NCI-H748 (cell line): ENCODE measurements at regions not wholly inside any gene's neighbourhood (a gene's known extent, or its start where the extent isn't known, plus 50 kb on each side); places are given as distances from the start of the nearest gene placed in this dataset.
"Not testable (repeated sequence)": the region's sequence is repeated elsewhere in the genome, so short reads cannot be mapped to it uniquely, and the experiment has no call there.

Experiments used
- DNase-seq: peaks from one replicate; lab custom pipeline; 2025; ENCODE audit not compliant: unreplicated experiment; lab: John Stamatoyannopoulos, UW

GRCh38 chr3:144566320-144566719 is 594.7 kb downstream of the DIPK2A start:
- DNase-seq = no peak

GRCh38 chr3:144569651-144570050 is 598.0 kb downstream of the DIPK2A start:
- DNase-seq = no peak

GRCh38 chr3:144583871-144584270 is 612.2 kb downstream of the DIPK2A start:
- DNase-seq = no peak

DNA sequence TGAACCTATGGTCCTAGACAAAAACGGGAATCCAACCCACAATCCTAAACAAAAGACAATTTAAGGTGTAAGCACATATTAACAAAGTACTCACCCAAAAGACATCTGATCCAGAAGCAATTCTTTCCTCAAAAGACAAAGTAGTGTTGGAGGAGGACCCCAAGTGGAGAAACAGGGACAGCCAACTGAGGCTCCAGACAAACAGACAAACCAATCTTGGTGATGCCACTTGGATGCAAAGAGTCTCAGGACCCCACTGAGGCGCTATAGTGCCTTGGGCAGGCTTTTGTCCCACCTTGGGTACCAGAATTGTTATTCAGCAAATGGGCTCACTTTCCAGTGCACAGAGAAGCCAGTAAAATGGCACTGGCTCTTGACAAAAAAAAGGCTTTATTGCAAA is 613.8 kb downstream of the DIPK2A start:
- no peak for DNase-seq

GRCh38 chr3:144585953-144586352 is 614.3 kb downstream of the DIPK2A start:
- no peak for DNase-seq

DNA sequence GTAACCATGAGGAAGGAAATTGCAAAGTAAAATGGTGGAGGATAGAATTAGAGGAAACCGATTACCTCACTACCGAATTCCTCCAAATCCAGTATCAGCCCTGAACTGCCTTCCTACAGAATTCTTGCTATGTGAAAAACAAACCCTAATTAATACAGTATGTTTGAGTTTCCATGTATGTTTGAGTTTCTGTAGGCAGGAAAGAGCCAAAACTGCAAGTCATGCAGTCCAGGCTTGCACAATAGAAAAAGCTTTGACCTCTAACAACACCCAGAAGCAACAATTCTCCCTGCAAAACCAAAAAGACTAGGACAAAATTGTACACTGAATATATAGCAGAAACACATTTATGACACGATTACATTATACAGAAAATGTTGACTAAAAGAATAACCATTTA is 614.8 kb downstream of the DIPK2A start:
- DNase-seq = no peak

DNA sequence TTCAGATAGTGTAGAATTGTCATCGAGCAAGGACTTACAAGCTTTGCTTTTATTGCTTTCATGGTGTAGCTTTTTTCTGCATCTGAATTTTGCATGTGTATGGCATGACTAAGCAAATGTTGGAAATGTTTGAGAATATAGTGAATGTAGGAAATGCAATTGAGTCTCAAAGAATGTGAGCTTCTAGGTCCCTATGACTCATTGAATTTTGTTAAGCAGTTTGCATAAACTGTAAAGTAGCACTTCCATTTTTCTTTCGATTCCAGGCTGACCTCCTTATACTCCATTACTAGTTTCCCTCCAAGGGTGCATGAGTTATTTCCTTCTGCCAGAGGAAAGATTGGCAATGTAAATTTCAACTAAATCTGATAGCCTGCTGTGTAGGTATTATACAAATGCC is 619.2 kb downstream of the DIPK2A start:
- no peak for DNase-seq

DNA sequence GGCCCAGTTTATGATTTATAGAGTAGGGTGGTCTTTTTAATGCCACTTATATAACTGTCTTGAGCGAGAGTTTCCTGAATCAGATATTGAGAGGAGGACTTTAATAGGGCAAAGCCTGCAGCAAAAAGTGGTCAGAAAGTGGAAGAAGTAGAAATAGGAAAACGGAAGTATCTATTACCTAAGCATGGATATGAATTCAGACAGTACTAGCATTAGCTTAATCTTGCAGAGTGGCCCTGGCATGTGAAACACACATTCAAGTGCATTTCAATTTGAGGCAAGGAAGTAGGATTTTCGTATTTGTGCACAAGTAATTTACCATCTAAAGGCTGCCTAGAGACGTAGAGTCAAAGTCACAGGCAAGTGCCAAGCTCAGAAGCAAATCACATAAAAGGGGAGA is 622.3 kb downstream of the DIPK2A start:
- no peak for DNase-seq

GRCh38 chr3:144620236-144620635 is 648.6 kb downstream of the DIPK2A start:
- not testable (repeated sequence) for DNase-seq

DNA sequence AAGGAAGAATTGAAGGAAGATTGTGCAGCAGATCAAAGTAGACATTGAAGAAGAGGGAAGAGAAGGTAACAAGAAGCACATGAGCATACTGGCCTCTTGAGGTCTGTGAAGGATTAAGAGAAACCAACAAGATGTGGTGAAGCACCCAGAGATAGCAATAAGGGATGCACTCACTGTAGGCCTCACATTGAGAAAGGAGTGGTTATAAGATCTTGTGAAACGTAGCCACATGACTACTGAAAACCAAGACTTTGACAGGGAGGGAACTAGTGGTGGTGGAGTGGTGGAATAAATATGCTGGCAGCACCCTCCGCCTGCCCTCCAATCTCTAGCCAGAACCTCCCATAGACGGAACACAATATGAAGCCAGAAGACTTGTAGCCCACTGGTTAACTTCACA is 651.2 kb downstream of the DIPK2A start:
- DNase-seq = no peak

DNA sequence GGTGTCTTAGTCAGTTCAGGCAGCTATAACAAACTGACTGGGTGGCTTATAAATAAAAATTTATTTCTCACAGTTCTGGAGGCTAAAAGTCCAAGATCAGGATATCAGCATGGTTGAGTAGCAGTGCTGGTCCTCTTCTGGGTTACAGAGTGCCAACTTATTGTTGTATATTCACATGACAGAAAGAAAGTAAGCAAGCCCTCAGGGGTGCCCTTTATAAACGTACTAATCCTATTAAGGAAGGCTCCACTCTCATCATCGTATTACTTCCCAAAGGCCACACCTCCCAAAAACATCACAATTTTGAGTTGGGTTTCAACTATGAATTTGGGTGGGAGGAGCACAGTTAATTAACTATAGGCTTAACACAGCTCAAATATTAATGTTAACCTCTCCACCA is 653.0 kb downstream of the DIPK2A start:
- DNase-seq = no peak

DNA sequence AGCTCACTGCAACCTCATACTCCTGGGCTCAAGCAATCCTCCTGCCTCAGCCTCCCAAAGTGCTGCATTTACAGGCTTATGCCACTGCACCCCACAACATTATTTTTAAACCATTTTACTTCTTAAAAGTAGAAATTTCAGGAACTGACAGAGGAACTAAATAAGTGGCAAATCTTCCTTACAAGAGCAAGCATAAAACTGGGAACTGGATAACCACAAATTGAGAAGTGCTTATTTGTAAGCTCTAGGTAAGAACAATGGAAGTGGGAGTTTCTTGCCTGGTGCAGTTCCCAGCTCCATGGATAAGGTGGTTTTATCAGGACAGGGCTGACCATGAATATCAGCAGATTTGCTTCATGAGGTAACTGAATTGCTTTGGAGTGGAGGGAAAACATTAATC is 655.2 kb downstream of the DIPK2A start:
- no peak for DNase-seq

DNA sequence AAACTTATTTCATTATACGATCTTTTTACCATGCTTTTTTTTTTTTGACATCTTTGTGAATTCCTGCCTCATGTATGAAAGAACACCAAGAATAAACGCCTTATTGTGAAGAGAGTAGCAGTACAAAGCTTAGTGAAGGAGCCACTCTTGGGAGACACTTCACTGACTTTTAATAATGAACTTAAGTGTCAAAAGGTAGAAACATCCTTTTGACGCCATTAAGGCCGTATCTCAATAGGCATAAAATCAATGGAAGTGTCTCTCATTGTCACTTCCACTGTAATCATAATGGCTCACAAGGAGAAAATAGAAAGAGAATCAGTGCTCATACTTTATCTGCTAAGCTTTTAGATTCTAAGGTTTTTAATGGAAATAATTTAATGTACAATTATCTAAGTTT is 657.8 kb downstream of the DIPK2A start:
- DNase-seq = peak; percentile 2

DNA sequence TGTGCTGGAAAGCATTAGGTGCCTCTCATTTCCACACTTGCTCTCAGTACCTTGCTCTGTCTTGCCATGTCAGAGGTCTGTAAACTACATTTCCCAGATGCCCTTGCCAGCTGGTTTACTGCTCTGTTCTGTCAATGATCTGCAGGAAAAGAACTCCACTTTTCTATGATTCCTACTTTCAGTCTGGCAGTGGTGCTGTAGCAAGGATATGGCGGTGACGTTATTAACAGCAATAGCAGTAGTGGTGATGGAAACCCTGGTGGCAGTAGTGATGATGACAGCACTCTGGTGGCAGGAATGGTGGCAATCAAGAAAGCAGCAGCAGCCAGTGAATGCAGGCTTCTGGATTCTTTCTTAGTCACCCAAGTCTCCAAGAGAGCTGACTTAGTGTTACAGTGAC is 665.2 kb downstream of the DIPK2A start:
- DNase-seq = no peak

DNA sequence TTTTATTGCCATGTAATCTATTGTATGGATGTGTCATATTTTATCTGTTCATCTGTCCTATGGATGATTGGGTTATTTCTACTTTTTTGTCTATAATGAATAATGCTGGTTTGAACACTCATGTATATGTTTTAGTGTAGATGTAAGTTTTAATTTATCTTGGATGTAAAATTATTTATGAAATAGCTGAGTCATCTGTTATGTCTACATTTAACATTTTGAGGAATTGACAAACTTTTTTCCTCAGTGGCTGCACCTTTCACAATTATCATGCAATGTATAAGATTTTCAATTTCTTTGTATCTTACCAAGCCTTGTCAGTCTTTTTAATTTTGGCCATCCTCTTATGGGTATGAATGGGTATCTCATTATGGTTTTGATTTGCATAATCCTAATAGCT is 666.4 kb downstream of the DIPK2A start:
- no peak for DNase-seq

DNA sequence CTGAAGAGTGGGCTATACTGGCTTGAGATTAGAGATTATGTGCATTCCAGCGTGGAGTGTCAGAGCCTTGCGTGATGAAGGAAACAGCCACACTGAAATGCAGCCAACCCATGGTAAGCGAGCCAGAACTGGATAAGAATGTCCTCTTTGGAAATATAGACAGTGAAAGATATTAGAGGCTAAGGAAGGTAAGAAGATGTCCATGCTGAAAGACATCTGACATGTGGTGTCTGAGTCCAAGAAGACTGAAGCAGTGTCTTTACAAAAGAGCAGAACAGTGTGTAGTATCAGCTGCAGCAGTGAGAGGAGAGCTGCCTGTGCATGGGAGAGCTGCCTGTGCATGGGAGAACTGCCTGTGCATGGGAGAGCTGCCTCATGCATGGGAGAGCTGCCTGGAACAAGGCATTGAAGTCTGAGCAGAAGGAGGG is 672.2 kb downstream of the DIPK2A start:
- no peak for DNase-seq

GRCh38 chr3:144645300-144645699 is 673.7 kb downstream of the DIPK2A start:
- no peak for DNase-seq

GRCh38 chr3:144650380-144650779 is 678.8 kb downstream of the DIPK2A start:
- DNase-seq = no peak

GRCh38 chr3:144652573-144652972 is 681.0 kb downstream of the DIPK2A start:
- no peak for DNase-seq

DNA sequence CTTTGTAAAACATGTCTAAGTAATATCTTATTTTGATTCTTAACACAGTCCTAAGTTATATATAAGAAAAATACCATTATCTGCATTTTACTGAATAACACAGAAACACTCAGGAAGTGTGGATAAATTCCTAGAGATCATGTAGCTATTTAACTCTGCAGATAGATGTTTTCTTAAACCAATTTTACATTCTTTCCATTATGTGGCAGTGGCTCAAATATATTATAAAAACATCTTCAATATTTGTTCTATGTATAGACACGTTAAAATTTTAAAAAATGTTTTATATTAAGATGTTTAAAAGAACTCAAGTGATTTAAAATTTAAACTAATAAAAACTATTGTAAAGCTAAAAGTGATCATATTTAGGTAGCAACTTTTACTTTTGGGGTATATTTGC is 683.8 kb downstream of the DIPK2A start:
- no peak for DNase-seq

DNA sequence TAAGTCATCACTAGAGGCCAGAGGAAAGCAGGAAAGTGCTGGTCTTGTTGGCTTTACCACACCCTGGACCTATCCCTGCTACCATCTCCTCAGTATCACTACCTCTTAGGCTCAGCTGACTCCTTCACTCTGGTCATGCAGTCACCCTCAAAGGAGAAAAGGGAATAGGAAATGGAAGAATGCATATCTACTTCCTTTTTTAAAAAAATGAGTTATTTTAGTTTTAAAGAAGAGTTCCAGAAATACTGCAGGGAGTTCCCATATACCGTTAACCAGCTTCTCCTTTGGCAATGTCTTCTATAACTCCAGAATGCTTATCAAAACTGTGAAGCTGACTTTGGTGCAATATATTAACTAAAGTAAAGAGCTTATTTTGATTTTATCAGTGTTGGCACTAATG is 688.6 kb downstream of the DIPK2A start:
- no peak for DNase-seq

GRCh38 chr3:144662729-144663128 is 691.1 kb downstream of the DIPK2A start:
- DNase-seq = no peak

- DNase-seq = no peak
Observed at GRCh38 chr3:144663456-144664436, 692.1 kb downstream of the DIPK2A start.
